ENCODE measurements at regions not wholly inside any gene's neighbourhood (a gene's known extent, or its start where the extent isn't known, plus 50 kb on each side); places are given as distances from the start of the nearest gene placed in this dataset.

- TF ChIP-seq POLR2AphosphoS5 (IDR thresholded peaks at IDR 0.05; ENCODE audit: low read depth, low read length) (no peak), REST (IDR thresholded peaks at IDR 0.05; ENCODE audit: insufficient read depth in 1 of 2, low read depth in 2 of 2, low read length in 2 of 2) (no peak), SIN3A (IDR thresholded peaks at IDR 0.05; ENCODE audit: borderline replicate concordance, insufficient read depth, low read length) (no peak), TAF1 (IDR thresholded peaks at IDR 0.05; ENCODE audit: borderline replicate concordance, insufficient read depth, low read length) (no peak), FOXP2 (optimal IDR thresholded peaks at IDR 0.05; ENCODE audit: borderline replicate concordance, extremely low read depth, extremely low read length, insufficient read depth) (no peak)
Observed at GRCh38 chr2:41958775-41959174, 89.0 kb upstream of the PKDCC start.
